KMS-11 (cell line): ENCODE measurements at regions not wholly inside any gene's neighbourhood (a gene's known extent, or its start where the extent isn't known, plus 50 kb on each side); places are given as distances from the start of the nearest gene placed in this dataset.

Experiments used
- H2AFZ ChIP-seq: fragments of 200-600 bp; sonication (generic); 2 replicates; pipeline ENCODE4 v1.6.1; 2016; ENCODE audit warnings: antibody characterized with exemption, mixed run types, low read depth
- H3K27ac ChIP-seq: fragments of 200-600 bp; sonication (generic); 2 replicates; pipeline ENCODE4 v1.6.1; 2016; ENCODE audit warnings: mild to moderate bottlenecking, mixed run types
- H3K27me3 ChIP-seq: fragments of 200-600 bp; sonication (generic); 2 replicates; pipeline ENCODE4 v1.6.1; 2017; ENCODE audit warnings: mild to moderate bottlenecking, low read depth, mixed run types, moderate library complexity; ENCODE audit not compliant: insufficient read depth
- H3K36me3 ChIP-seq: fragments of 200-600 bp; sonication (generic); 2 replicates; pipeline ENCODE4 v1.6.1; 2017; ENCODE audit warnings: mild to moderate bottlenecking, mixed run types; ENCODE audit not compliant: insufficient read depth
- H3K4me1 ChIP-seq: fragments of 200-600 bp; sonication (generic); 2 replicates; pipeline ENCODE4 v1.6.1; 2016; ENCODE audit warnings: mild to moderate bottlenecking, low read depth, mixed run types; ENCODE audit not compliant: poor library complexity, severe bottlenecking
- H3K4me2 ChIP-seq: fragments of 200-600 bp; sonication (generic); 2 replicates; pipeline ENCODE4 v1.7.0; 2016; ENCODE audit warnings: mild to moderate bottlenecking, mixed run types
- H3K4me3 ChIP-seq: fragments of 200-600 bp; sonication (generic); IDR thresholded peaks from 2 replicates; pipeline ENCODE4 v1.6.1; 2017; ENCODE audit warnings: low read depth, low read length, mixed read lengths; ENCODE audit not compliant: insufficient read depth
- H3K79me2 ChIP-seq: fragments of 200-600 bp; sonication (generic); 2 replicates; pipeline ENCODE4 v1.6.1; 2016; ENCODE audit warnings: low read depth, mixed run types; ENCODE audit not compliant: insufficient read depth
- H3K9ac ChIP-seq: fragments of 200-600 bp; sonication (generic); 2 replicates; pipeline ENCODE4 v1.6.1; 2016; ENCODE audit warnings: mild to moderate bottlenecking, mixed run types
- H4K20me1 ChIP-seq: fragments of 200-600 bp; sonication (generic); 2 replicates; pipeline ENCODE4 v1.6.1; 2016; ENCODE audit warnings: mild to moderate bottlenecking, mixed run types; ENCODE audit not compliant: insufficient read depth
- TF ChIP-seq, protein P1 (sequence below): fragments of 200-600 bp; sonication (generic); conservative IDR thresholded peaks from 2 replicates; pipeline ENCODE4 v1.6.1; 2017; ENCODE audit warnings: low read depth, mild to moderate bottlenecking, antibody characterized with exemption, low read length, moderate library complexity, mixed read lengths

DNA sequence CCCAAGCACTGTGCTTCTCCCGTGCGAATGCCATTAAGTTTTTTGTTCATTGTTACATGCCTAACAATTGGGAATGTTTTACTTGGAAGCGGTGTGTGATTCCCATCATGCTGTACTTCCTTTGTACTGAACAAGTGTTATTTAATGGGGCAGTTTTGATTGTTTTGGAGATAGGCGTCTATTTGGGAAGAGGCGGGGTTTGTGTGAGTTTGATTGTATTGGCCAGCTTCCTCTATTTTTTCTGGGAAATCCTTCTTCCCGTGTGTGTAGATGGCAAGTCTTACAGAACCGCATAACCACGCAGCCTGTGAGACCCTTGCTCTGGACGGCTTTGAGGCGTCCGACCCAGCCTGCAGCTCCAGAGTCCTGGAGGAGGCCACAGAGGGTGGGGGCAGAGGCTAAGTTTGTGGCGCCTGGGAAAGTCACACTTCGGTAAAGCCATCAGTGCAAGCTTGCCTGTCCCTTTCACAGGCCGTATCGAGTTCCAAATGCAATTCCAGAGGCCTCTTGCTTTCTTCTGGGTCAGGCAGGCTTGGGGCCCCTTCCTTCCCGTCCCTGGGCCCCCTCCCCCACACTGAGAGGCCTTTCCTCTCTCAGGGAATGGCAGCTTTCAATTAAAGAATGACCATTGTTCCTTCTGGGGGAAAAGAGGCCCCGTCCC is 210.3 kb downstream of the TOMM20 start:
- Histone ChIP-seq H3K36me3 (no peaks in the 10 kb centered on the region), H3K4me2 (no peak overlapping the region), H3K27me3 (no peaks in the 10 kb centered on the region), H3K27ac (no peak overlapping the region), H3K4me1 (no peaks in the 10 kb centered on the region), H3K9ac (no peak overlapping the region), H2AFZ (no peak overlapping the region), H3K79me2 (no peaks in the 10 kb centered on the region), H3K4me3 (no peak overlapping the region), H4K20me1 (no peaks in the 10 kb centered on the region)
- TF ChIP-seq, protein P1, sequence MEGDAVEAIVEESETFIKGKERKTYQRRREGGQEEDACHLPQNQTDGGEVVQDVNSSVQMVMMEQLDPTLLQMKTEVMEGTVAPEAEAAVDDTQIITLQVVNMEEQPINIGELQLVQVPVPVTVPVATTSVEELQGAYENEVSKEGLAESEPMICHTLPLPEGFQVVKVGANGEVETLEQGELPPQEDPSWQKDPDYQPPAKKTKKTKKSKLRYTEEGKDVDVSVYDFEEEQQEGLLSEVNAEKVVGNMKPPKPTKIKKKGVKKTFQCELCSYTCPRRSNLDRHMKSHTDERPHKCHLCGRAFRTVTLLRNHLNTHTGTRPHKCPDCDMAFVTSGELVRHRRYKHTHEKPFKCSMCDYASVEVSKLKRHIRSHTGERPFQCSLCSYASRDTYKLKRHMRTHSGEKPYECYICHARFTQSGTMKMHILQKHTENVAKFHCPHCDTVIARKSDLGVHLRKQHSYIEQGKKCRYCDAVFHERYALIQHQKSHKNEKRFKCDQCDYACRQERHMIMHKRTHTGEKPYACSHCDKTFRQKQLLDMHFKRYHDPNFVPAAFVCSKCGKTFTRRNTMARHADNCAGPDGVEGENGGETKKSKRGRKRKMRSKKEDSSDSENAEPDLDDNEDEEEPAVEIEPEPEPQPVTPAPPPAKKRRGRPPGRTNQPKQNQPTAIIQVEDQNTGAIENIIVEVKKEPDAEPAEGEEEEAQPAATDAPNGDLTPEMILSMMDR = no peak

GRCh38 chr1:234917495-234918180 is 211.0 kb downstream of the TOMM20 start:
- no peaks in the 10 kb centered on the region for H3K79me2 ChIP-seq
- no peak overlapping the region for H3K4me2 ChIP-seq
- no peaks in the 10 kb centered on the region for H4K20me1 ChIP-seq
- no peaks in the 10 kb centered on the region for H3K4me1 ChIP-seq
- H3K27me3 ChIP-seq = no peaks in the 10 kb centered on the region
- no peak overlapping the region for H3K27ac ChIP-seq
- no peaks in the 10 kb centered on the region for H3K36me3 ChIP-seq
- H3K4me3 ChIP-seq = no peak overlapping the region
- no peak overlapping the region for H2AFZ ChIP-seq
- H3K9ac ChIP-seq = no peak overlapping the region
- TF ChIP-seq, protein P1 = no peak

DNA sequence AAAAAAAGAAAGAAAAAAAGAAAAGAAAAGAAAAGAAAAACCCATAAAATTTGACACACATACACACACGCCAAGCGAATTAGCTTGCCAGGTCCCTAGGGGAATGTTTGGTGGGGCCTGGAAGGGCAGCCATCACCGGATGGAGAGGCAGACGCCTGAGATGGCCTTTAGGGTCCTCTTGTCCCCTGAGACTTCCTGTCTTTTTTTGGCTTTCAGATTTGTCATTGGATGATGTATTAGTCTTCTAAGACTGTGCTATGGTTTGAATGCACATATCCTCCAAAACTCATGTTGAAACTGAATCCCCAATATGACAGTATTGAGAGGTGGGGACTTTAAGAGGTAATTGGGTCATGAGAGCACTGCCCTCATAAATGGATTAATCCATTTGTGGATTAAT is 211.8 kb downstream of the TOMM20 start:
- Histone ChIP-seq H3K4me3 (no peak overlapping the region), H3K9ac (no peak overlapping the region), H2AFZ (no peak overlapping the region), H3K27me3 (no peaks in the 10 kb centered on the region), H3K36me3 (no peaks in the 10 kb centered on the region), H3K79me2 (no peaks in the 10 kb centered on the region), H4K20me1 (no peaks in the 10 kb centered on the region), H3K4me2 (no peak overlapping the region), H3K4me1 (no peaks in the 10 kb centered on the region), H3K27ac (no peak overlapping the region)
- TF ChIP-seq, protein P1 = no peak

DNA sequence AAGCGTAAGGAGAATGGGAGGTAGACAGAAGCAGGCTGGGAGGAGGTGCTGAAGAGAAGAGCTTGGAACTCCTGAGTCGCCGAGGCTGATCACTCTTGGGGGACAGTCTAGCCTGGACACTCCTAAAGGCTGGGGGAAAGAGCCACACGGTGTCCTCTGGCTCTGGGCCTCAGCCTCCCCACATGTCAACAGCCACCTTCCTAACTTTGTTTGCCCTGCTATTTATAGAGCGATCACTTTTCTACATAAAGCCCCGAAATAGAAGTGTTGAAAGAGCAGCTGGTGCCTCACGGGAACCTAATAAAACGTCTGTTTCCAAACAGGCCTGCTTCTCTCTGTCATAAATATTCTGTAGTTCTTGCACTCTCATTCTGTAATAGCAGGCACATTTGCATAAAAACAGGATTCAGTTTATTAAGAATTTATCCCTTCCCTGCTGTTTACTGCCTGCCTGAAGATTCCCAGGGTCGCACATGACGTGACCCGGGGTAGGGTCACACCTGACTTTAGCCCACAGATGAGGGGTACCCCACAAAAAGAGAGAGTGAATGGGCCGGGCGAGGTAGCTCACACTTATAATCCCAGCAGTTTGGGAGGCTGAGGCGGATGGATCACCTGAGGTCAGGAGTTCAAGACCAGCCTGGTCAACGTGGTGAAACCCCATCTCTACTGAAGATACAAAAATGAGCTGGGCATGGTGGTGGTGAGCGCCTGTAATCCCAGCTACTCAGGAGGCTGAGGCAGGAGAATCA is 212.5 kb downstream of the TOMM20 start:
- H3K4me2 ChIP-seq = no peak overlapping the region
- no peak overlapping the region for H2AFZ ChIP-seq

More for the DNA sequence above, 212.5 kb downstream of the TOMM20 start:
- Histone ChIP-seq H3K79me2 (no peaks in the 10 kb centered on the region), H3K27me3 (no peaks in the 10 kb centered on the region), H3K4me1 (no peaks in the 10 kb centered on the region), H3K27ac (no peak overlapping the region), H3K9ac (no peak overlapping the region), H4K20me1 (no peaks in the 10 kb centered on the region), H3K36me3 (no peaks in the 10 kb centered on the region), H3K4me3 (no peak overlapping the region)
- TF ChIP-seq, protein P1 = no peak
